ENCODE measurements at regions not wholly inside any gene's neighbourhood (a gene's known extent, or its start where the extent isn't known, plus 50 kb on each side); places are given as distances from the start of the nearest gene placed in this dataset.

DNA sequence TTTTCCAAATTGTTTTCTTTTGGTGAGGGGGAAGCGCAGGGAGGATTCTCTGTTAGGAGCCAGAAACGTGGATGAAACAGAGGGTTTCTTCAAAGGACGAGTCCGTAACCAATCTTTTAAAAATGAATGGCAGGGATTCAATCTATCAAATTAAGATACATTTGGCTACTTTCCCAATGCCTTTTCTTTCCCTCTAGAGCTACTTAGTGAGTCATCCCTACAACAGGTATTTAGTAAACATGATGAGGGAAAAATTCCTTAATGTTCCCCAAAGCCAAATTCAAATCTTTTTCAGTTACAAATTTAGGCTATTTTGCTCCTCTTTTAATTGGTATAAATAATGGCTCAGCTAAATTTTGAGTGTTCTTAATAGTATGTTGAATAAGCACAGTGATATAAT is 366.4 kb upstream of the RIOK2 start:
- CTCF ChIA-PET, result interaction anchor here (0.8 kb wide), 1 partner anchor 16 kb away, joined by 3 read pairs; no protein-coding TSS in a partner anchor
- TF ChIP-seq, protein P1, sequence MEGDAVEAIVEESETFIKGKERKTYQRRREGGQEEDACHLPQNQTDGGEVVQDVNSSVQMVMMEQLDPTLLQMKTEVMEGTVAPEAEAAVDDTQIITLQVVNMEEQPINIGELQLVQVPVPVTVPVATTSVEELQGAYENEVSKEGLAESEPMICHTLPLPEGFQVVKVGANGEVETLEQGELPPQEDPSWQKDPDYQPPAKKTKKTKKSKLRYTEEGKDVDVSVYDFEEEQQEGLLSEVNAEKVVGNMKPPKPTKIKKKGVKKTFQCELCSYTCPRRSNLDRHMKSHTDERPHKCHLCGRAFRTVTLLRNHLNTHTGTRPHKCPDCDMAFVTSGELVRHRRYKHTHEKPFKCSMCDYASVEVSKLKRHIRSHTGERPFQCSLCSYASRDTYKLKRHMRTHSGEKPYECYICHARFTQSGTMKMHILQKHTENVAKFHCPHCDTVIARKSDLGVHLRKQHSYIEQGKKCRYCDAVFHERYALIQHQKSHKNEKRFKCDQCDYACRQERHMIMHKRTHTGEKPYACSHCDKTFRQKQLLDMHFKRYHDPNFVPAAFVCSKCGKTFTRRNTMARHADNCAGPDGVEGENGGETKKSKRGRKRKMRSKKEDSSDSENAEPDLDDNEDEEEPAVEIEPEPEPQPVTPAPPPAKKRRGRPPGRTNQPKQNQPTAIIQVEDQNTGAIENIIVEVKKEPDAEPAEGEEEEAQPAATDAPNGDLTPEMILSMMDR (IDR thresholded peaks at IDR 0.05; ENCODE audit: control extremely low read depth, extremely low read depth, low read depth, missing control alignments), result no peak
- DNase-seq (ENCODE audit: extremely low spot score), result no peak
- POLR2A ChIA-PET, result no interaction called here

DNA sequence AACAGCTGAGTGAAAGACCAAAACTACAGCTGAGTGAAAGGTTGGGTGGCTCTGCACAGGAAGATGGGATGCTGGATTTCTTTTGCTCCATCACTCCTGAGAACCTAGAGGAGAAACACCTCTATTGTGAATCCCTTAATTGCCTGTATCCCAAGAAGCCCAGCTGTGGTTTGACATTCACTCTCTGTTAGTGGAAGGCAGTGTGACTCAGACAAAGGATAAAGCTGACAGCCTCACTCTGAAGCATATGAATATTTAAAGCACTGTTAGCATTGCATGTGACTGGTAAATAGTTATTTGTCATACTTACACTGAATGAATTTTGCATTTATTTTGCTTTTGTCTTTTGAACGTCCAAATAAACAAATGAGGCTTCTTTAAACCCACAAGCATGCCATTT is 367.1 kb upstream of the RIOK2 start:
- CTCF ChIA-PET, result interaction anchor here (0.8 kb wide), 1 partner anchor 16 kb away, joined by 3 read pairs; no protein-coding TSS in a partner anchor
- no peak for DNase-seq (ENCODE audit: extremely low spot score)
- TF ChIP-seq, protein P1 (IDR thresholded peaks at IDR 0.05; ENCODE audit: control extremely low read depth, extremely low read depth, low read depth, missing control alignments), result no peak
- POLR2A ChIA-PET, result no interaction called here

DNA sequence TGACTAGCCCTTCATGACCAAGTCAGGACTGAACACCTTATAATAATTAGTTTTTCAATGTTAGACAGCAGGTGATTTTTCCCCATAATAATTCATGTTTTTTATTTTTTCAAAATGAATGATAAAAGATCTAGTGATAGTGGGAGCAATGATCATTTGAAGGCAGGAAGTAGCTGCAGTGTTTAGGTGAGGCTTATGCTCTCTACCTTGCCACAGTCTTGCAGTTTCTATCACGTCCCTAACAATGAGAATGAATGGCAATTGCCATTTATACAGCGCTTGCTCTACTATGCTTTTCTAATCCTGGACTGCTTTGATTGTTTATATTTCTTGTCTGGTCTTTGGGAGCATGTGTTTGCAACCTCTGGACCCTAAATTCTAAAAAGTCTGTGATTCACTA is 367.8 kb upstream of the RIOK2 start:
- DNase-seq (ENCODE audit: extremely low spot score), result no peak
- POLR2A ChIA-PET, result no interaction called here
- CTCF ChIA-PET, result no interaction called here
- TF ChIP-seq, protein P1 (IDR thresholded peaks at IDR 0.05; ENCODE audit: control extremely low read depth, extremely low read depth, low read depth, missing control alignments), result no peak

GRCh38 chr5:97553604-97554452 is 370.8 kb upstream of the RIOK2 start:
- ChIA-PET CTCF (interaction anchor here (1.1 to 1.6 kb wide), 3 partner anchors 16 to 271 kb away, joined by 3 to 5 read pairs (median 5); no protein-coding TSS in a partner anchor), POLR2A (no interaction called here)
- no peak for DNase-seq (ENCODE audit: extremely low spot score)
- TF ChIP-seq, protein P1 (IDR thresholded peaks at IDR 0.05; ENCODE audit: control extremely low read depth, extremely low read depth, low read depth, missing control alignments), result no peak

GRCh38 chr5:97554977-97555643 is 372.1 kb upstream of the RIOK2 start:
- TF ChIP-seq, protein P1 (IDR thresholded peaks at IDR 0.05; ENCODE audit: control extremely low read depth, extremely low read depth, low read depth, missing control alignments), result no peak
- ChIA-PET CTCF (interaction anchor here (0.9 to 1.6 kb wide), 4 partner anchors 15 to 272 kb away, joined by 3 to 5 read pairs (median 4); no protein-coding TSS in a partner anchor), POLR2A (no interaction called here)
- no peak for DNase-seq (ENCODE audit: extremely low spot score)

DNA sequence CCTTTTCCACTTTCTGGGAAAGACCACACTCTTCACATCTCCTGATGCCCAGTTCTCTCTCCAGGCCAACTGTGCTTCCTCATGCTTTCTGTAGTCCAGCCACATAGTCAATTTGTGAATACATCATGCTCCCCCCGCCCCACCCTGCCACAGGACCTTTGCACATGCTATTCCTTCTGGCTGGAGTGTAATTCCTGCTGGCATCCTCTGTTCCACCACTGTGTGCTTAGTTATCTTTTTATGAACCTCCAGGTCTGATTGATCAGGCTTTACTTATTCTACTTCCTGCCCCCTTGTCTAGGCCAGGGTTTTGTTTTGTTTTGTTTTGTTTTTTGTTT is 372.6 kb upstream of the RIOK2 start:
- ChIA-PET POLR2A (no interaction called here), CTCF (interaction anchor here (1.6 kb wide), 1 partner anchor 21 kb away, joined by 5 read pairs; no protein-coding TSS in a partner anchor)
- no peak for DNase-seq (ENCODE audit: extremely low spot score)
- TF ChIP-seq, protein P1 (IDR thresholded peaks at IDR 0.05; ENCODE audit: control extremely low read depth, extremely low read depth, low read depth, missing control alignments), result no peak

Data from GM10248 (cell line).